T-cell (primary cell): ENCODE measurements at regions not wholly inside any gene's neighbourhood (a gene's known extent, or its start where the extent isn't known, plus 50 kb on each side); places are given as distances from the start of the nearest gene placed in this dataset.

ENCODE experiments used
- ATAC-seq, 4 experiments: fragments of 200-7000 bp in 3 of 4; fragments of 150-1000 bp in 1 of 4; cut with Tn5 transposase; replicated peaks in 1 of 4; 1 replicate in 3 of 4; 2 replicates in 1 of 4; pipeline ENCODE4 v1.10.0; 2021; ENCODE audit warnings: moderate library complexity in 3 of 4, mild to moderate bottlenecking in 2 of 4, moderate number of reproducible peaks in 1 of 4
- CTCF ChIA-PET, 2 donors: fragments of 300-600 bp; sonication (Branson Sonifier 250); formaldehyde crosslinking; loops; one replicate each; lab custom pipeline; 2022; ENCODE audit warnings: antibody characterized with exemption in 2 of 2; lab: Charles Lee
- POLR2A ChIA-PET, 2 donors: fragments of 300-600 bp; sonication (Branson Sonifier 250); formaldehyde crosslinking; loops; one replicate each; lab custom pipeline; 2022; ENCODE audit warnings: antibody characterized with exemption in 2 of 2; lab: Charles Lee
- DNase-seq, 35 experiments: peaks; one replicate each; pipeline versions ENCODE4 v3.0.0 to v3.0.0-alpha.2; 2013 to 2023
- H3K27ac ChIP-seq: one replicate; pipeline ENCODE4 v1.5.1; 2013; ENCODE audit warnings: low read length
- H3K27me3 ChIP-seq, 2 experiments: replicated peaks in 1 of 2; 1 replicate in 1 of 2; 2 replicates in 1 of 2; pipeline versions ENCODE4 v1.6.1 to v1.7.0; 2013; ENCODE audit warnings: low read length in 1 of 2, mixed read lengths in 1 of 2; ENCODE audit not compliant: control insufficient read depth in 2 of 2, insufficient read depth in 2 of 2; ENCODE audit errors: extremely low read depth in 1 of 2
- H3K36me3 ChIP-seq, 2 donors: 1 replicate in 1 of 2; 2 replicates in 1 of 2; pipeline versions ENCODE4 v1.6.1 to v1.7.0; 2013; ENCODE audit warnings: low read length in 1 of 2; ENCODE audit not compliant: control insufficient read depth in 2 of 2, insufficient read depth in 1 of 2; ENCODE audit errors: extremely low read depth in 1 of 2
- H3K4me1 ChIP-seq, 2 experiments: 1 replicate in 1 of 2; 2 replicates in 1 of 2; pipeline versions ENCODE4 v1.6.1 to v1.7.0; 2013; ENCODE audit warnings: low read length in 2 of 2, mixed read lengths in 1 of 2; ENCODE audit not compliant: insufficient read depth in 2 of 2, control insufficient read depth in 1 of 2; ENCODE audit errors: extremely low read depth in 1 of 2
- H3K4me3 ChIP-seq, 2 donors: 1 replicate in 1 of 2; 2 replicates in 1 of 2; pipeline versions ENCODE4 v1.5.1 to v1.7.0; 2013; ENCODE audit warnings: mild to moderate bottlenecking in 2 of 2, low read length in 1 of 2, moderate library complexity in 1 of 2; ENCODE audit not compliant: control insufficient read depth in 1 of 2; ENCODE audit errors: extremely low read depth in 1 of 2
- H3K9me3 ChIP-seq: 2 replicates; pipeline ENCODE4 v1.7.0; 2013
- H3K27ac Mint-ChIP-seq, 2 donors: one replicate each; pipeline ENCODE4 v1.8.0; 2020 to 2021; ENCODE audit warnings: mild to moderate bottlenecking in 2 of 2, mixed read lengths in 2 of 2
- H3K27me3 Mint-ChIP-seq, 2 donors: one replicate each; pipeline ENCODE4 v1.8.0; 2021 to 2022; ENCODE audit warnings: mixed read lengths in 2 of 2
- H3K36me3 Mint-ChIP-seq: one replicate; pipeline ENCODE4 v1.8.0; 2021; ENCODE audit warnings: mixed read lengths
- H3K4me1 Mint-ChIP-seq, 3 donors: one replicate each; pipeline ENCODE4 v1.8.0; 2020 to 2022; ENCODE audit warnings: mixed read lengths in 3 of 3, mild to moderate bottlenecking in 1 of 3
- H3K4me3 Mint-ChIP-seq, 3 donors: one replicate each; pipeline ENCODE4 v1.8.0; 2020 to 2022; ENCODE audit warnings: mild to moderate bottlenecking in 3 of 3, mixed read lengths in 3 of 3, moderate library complexity in 3 of 3
- H3K9me3 Mint-ChIP-seq, 3 donors: one replicate each; pipeline ENCODE4 v1.8.0; 2020 to 2022; ENCODE audit warnings: mixed read lengths in 3 of 3
- WGBS: methylation state at CpG from one replicate; pipeline ENCODE4 v1.1.5; 2013; ENCODE audit warnings: missing lambda C conversion rate; ENCODE audit not compliant: insufficient coverage; 5-methylcytosine and 5-hydroxymethylcytosine counted together

DNA sequence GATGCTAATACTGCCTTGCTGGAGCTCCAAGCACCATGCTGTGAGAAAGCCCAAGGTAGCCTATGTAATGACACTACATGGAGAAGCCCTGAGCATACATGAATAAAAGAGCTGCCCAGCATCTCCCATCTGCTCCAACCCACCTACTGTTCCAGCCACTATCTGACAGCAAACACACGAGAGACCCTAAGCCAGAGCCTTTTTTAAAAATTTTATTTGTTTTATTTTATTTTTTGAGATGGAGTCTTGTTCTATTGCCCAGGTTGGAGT lies 95.2 kb upstream of the PRICKLE1 start:
- ATAC-seq = no peak
- no peak overlapping the region for H3K4me3 Mint-ChIP-seq
- H3K9me3 Mint-ChIP-seq = peaks cover 0 to 7% (median 6%) of the 10 kb centered on the region in 3 donors
- no peak overlapping the region for H3K27ac Mint-ChIP-seq
- ChIA-PET CTCF (no interaction called here), POLR2A (no interaction called here)
- H3K27me3 Mint-ChIP-seq = no peaks in the 10 kb centered on the region
- H3K27me3 ChIP-seq = no peaks in the 10 kb centered on the region
- H3K36me3 Mint-ChIP-seq = no peaks in the 10 kb centered on the region
- no peaks in the 10 kb centered on the region for H3K4me1 ChIP-seq
- no peak overlapping the region for H3K4me3 ChIP-seq
- no peak for DNase-seq
- WGBS = no CpG with 5 or more reads among the region's 1 CpG
- no peak overlapping the region for H3K27ac ChIP-seq
- H3K4me1 Mint-ChIP-seq = no peaks in the 10 kb centered on the region
- no peaks in the 10 kb centered on the region for H3K9me3 ChIP-seq
- H3K36me3 ChIP-seq = no peaks in the 10 kb centered on the region

DNA sequence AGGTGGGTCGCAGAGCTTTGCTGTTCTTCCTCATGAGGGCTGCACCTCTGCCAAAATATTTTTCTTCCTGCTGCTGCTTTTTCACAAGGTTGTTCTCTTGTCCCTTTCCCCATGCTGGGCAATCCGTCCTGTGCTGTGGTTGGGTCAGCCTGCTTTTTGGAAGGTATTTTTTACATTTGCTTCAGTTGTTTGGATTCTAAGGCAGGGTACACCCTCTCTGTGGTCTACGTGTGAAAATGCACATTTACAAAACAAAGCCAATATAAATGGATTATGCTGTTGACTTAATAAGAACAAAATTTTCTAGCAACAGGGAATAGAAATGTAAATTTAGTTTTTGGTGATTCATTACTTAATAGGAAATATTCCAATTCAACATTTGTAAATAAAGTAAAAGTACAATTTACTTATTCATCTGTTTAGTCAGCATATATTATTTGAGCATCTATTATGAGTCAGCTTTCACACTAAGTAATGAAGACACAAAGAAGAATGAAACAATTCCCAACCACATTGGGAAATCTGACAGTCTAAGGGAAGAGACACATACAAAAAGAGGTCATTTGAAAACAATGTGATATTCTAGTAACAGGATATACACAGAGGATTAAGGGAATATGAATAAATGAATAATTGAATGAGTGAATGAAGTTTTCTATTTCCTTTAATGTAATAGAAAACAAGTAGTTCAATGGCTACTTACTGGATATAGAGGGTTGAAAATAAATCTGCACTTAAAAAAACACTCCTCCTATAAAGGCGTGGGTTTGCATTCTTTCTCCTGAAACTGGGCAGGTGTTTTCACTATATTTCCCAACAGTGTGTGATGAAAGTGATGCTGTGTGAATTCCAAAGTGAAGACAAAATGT lies 94.6 kb upstream of the PRICKLE1 start:
- Histone ChIP-seq H3K9me3 (no peaks in the 10 kb centered on the region), H3K27me3 (no peaks in the 10 kb centered on the region), H3K36me3 (no peaks in the 10 kb centered on the region), H3K4me1 (no peaks in the 10 kb centered on the region), H3K27ac (no peak overlapping the region), H3K4me3 (no peak overlapping the region)
- POLR2A ChIA-PET = no interaction called here
- Mint-ChIP-seq H3K27ac (no peak overlapping the region), H3K4me1 (no peaks in the 10 kb centered on the region), H3K4me3 (no peak overlapping the region), H3K36me3 (no peaks in the 10 kb centered on the region), H3K27me3 (no peaks in the 10 kb centered on the region), H3K9me3 (peaks cover 0 to 2% (median under 1%) of the 10 kb centered on the region in 3 donors)
- ATAC-seq (no peak), DNase-seq (no peak)
- CTCF ChIA-PET = interaction anchor here in 1 of 2 donors (0.6 kb wide), 1 partner anchor 46 kb away, joined by 5 read pairs; no protein-coding TSS in a partner anchor
- WGBS = 17% methylated on average over 1 of the region's 4 CpGs

DNA sequence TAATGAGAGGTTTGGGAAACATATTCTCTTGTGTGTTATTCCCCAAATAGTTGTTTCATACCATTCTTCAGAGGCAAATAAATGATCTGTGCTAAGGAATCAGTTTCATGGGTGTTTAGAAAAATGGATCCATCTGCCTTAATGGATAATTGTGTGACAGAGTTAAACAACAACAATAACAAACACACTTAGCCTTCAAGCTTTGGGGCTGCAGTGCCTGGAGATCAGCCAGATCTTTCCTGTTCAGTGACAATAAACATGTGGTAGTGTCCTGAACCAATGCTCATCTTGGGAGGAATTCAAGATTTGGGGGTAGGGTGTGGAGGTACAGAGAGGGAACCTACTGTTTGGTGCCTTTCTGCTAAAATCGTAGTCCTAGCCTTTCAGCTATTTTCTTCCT lies 93.7 kb upstream of the PRICKLE1 start:
- H3K27ac Mint-ChIP-seq = no peak overlapping the region
- H3K9me3 Mint-ChIP-seq = no peaks in the 10 kb centered on the region
- H3K36me3 Mint-ChIP-seq = no peaks in the 10 kb centered on the region
- Histone ChIP-seq H3K36me3 (no peaks in the 10 kb centered on the region), H3K9me3 (no peaks in the 10 kb centered on the region), H3K27ac (no peak overlapping the region), H3K4me3 (no peak overlapping the region), H3K4me1 (no peaks in the 10 kb centered on the region), H3K27me3 (no peaks in the 10 kb centered on the region)
- no peaks in the 10 kb centered on the region for H3K27me3 Mint-ChIP-seq
- H3K4me1 Mint-ChIP-seq = no peaks in the 10 kb centered on the region
- DNase-seq (no peak), ATAC-seq (no peak)
- WGBS = no CpG with 5 or more reads among the region's 1 CpG
- ChIA-PET POLR2A (no interaction called here), CTCF (no interaction called here)
- H3K4me3 Mint-ChIP-seq = no peak overlapping the region

DNA sequence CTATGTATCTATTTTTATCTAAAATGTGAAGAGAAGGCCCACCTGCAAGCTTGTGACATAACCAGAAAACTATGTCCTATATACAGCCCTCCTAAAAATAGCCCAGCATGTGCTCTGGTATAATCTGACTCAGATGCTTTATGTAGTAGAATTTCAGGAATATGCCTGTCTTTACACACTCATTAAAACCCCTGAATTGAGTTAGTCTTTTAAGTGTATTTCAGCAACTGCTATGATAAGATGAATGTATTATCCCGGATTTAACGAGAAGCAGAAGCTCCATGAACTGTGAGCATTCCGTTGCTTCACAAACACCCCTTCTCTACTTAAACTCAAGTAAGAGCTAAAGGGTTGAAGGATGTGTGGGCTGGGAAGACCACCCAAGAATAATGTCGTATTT lies 89.9 kb upstream of the PRICKLE1 start:
- no peak overlapping the region for H3K27ac ChIP-seq
- no peak for DNase-seq
- H3K36me3 Mint-ChIP-seq = no peaks in the 10 kb centered on the region
- H3K36me3 ChIP-seq = no peaks in the 10 kb centered on the region
- H3K4me3 Mint-ChIP-seq = no peak overlapping the region
- no peaks in the 10 kb centered on the region for H3K27me3 Mint-ChIP-seq
- H3K4me1 ChIP-seq = no peaks in the 10 kb centered on the region
- no peaks in the 10 kb centered on the region for H3K9me3 ChIP-seq
- ChIA-PET CTCF (no interaction called here), POLR2A (no interaction called here)
- no CpG with 5 or more reads among the region's 4 CpGs for WGBS
- H3K9me3 Mint-ChIP-seq = peaks cover 0 to under 1% (median 0%) of the 10 kb centered on the region in 3 donors
- no peaks in the 10 kb centered on the region for H3K4me1 Mint-ChIP-seq
- H3K27ac Mint-ChIP-seq = no peak overlapping the region
- H3K27me3 ChIP-seq = no peaks in the 10 kb centered on the region
- ATAC-seq = no peak
- no peak overlapping the region for H3K4me3 ChIP-seq

DNA sequence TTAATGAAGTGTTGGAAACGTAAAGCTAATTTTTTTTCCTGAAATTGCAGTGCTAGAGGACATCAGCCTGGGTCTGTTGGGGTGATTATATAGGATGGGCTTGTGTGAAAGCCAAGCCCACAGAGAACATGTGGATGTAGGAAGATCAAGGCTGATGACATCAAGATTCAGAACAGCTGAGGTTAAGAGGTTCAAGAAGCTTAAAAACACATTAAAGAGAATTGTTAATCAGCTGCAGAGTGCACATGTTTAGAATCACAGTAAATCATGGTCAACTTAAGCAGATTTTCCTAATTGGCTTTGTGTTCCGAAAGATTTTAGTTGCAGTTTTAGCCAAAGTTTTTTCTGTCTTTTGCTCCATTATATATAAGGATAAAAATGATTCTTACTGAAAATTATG lies 87.9 kb upstream of the PRICKLE1 start:
- Mint-ChIP-seq H3K36me3 (no peaks in the 10 kb centered on the region), H3K27me3 (no peaks in the 10 kb centered on the region), H3K27ac (no peak overlapping the region), H3K4me1 (no peaks in the 10 kb centered on the region), H3K4me3 (no peak overlapping the region), H3K9me3 (peaks cover 0 to 9% (median 0%) of the 10 kb centered on the region in 3 donors)
- DNase-seq = no peak
- H3K4me3 ChIP-seq = no peak overlapping the region
- WGBS = 60% methylated on average over 1 of the region's 2 CpGs
- H3K27me3 ChIP-seq = no peaks in the 10 kb centered on the region
- ATAC-seq = no peak
- H3K36me3 ChIP-seq = no peaks in the 10 kb centered on the region
- H3K9me3 ChIP-seq = no peaks in the 10 kb centered on the region
- ChIA-PET POLR2A (no interaction called here), CTCF (no interaction called here)
- no peak overlapping the region for H3K27ac ChIP-seq
- no peaks in the 10 kb centered on the region for H3K4me1 ChIP-seq

DNA sequence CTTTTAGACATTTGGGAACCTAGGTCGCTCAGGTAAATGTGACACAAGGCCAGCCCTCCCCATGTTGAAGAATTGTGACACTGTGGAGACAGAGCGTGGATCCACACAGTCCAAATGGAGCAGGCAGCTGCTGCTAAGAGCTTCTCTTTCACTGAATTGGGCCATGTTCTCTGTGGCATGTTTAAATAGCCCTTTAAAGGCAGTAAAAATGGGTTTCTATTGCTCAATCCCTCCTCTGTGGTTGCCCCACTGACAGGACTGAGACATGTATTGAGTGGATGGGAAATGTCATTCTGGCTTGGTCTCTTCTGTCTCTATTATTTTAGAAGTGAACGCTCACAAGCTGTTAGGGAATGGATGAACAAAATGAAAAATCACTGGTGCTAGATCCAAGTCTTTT lies 84.0 kb upstream of the PRICKLE1 start:
- ChIA-PET POLR2A (no interaction called here), CTCF (no interaction called here)
- Mint-ChIP-seq H3K9me3 (peaks cover 0 to 15% (median 0%) of the 10 kb centered on the region in 3 donors), H3K27me3 (no peaks in the 10 kb centered on the region), H3K27ac (no peak overlapping the region), H3K4me1 (no peaks in the 10 kb centered on the region), H3K4me3 (no peak overlapping the region), H3K36me3 (no peaks in the 10 kb centered on the region)
- 64% methylated on average over 3 of the region's 3 CpGs for WGBS
- no peaks in the 10 kb centered on the region for H3K4me1 ChIP-seq
- H3K9me3 ChIP-seq = no peaks in the 10 kb centered on the region
- ATAC-seq = no peak
- DNase-seq = no peak
- H3K36me3 ChIP-seq = no peaks in the 10 kb centered on the region
- no peak overlapping the region for H3K4me3 ChIP-seq
- no peak overlapping the region for H3K27ac ChIP-seq
- peaks cover 0 to 2% of the 10 kb centered on the region in 2 experiments for H3K27me3 ChIP-seq

DNA sequence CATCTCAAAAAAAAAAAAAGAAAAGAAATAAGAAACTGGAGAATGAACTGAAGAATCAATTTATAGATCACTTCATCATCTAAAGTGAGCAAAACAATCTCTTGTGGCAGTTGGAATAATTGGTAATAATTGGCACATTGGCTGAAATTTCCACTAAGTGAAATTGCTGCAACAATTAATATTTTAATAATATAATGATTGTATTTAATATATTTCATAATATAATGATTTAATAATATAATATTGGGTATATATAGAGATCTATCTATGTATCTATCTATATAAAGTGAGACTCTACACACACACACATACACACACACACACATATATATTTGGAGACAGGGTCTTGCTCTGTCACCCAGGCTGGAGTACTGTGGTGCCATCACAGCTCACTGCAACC lies 81.2 kb upstream of the PRICKLE1 start:
- H3K4me1 Mint-ChIP-seq = no peaks in the 10 kb centered on the region
- POLR2A ChIA-PET = no interaction called here
- DNase-seq (no peak), ATAC-seq (no peak)
- H3K36me3 ChIP-seq = no peaks in the 10 kb centered on the region
- H3K4me1 ChIP-seq = no peaks in the 10 kb centered on the region
- H3K4me3 Mint-ChIP-seq = no peak overlapping the region
- H3K27ac Mint-ChIP-seq = no peak overlapping the region
- H3K4me3 ChIP-seq = no peak overlapping the region
- no peaks in the 10 kb centered on the region for H3K36me3 Mint-ChIP-seq
- H3K27me3 Mint-ChIP-seq = no peaks in the 10 kb centered on the region
- H3K9me3 ChIP-seq = no peaks in the 10 kb centered on the region
- CTCF ChIA-PET = no interaction called here
- H3K9me3 Mint-ChIP-seq = peaks cover 0 to 15% (median 0%) of the 10 kb centered on the region in 3 donors
- no peak overlapping the region for H3K27ac ChIP-seq
- H3K27me3 ChIP-seq = peaks cover 0 to 2% of the 10 kb centered on the region in 2 experiments
